ENCODE measurements at regions not wholly inside any gene's neighbourhood (a gene's known extent, or its start where the extent isn't known, plus 50 kb on each side); places are given as distances from the start of the nearest gene placed in this dataset.

GRCh38 chr17:53499277-53499676 is 323.4 kb upstream of the KIF2B start:
- no peak for DNase-seq (ENCODE audit: low read depth, low spot score)
- no peaks in the 10 kb centered on the region for H3K27me3 ChIP-seq (ENCODE audit: control insufficient read depth, extremely low read depth, insufficient read depth, low read length)
- no peak overlapping the region for H3K4me3 ChIP-seq (ENCODE audit: control insufficient read depth in 2 of 3, extremely low read depth in 1 of 3, insufficient read depth in 2 of 3, low read depth in 1 of 3, low read length in 3 of 3)
- H3K4me1 ChIP-seq (ENCODE audit: control insufficient read depth, extremely low read depth, insufficient read depth, low read length) = no peaks in the 10 kb centered on the region
- H3K36me3 ChIP-seq (ENCODE audit: control insufficient read depth in 2 of 2, extremely low read depth in 1 of 2, insufficient read depth in 2 of 2, low read length in 2 of 2) = no peaks in the 10 kb centered on the region
- H3K79me2 ChIP-seq (ENCODE audit: control insufficient read depth, insufficient read depth, low read length) = no peaks in the 10 kb centered on the region
- H4K20me1 ChIP-seq (ENCODE audit: control insufficient read depth, extremely low read depth, insufficient read depth, low read length) = no peaks in the 10 kb centered on the region
- no peak overlapping the region for H2AFZ ChIP-seq (ENCODE audit: control insufficient read depth, low read length)
- no peak overlapping the region for H3K9ac ChIP-seq (ENCODE audit: control insufficient read depth, extremely low read depth, insufficient read depth, low read length)
- no peaks in the 10 kb centered on the region for H3K9me1 ChIP-seq (ENCODE audit: control insufficient read depth, extremely low read depth, insufficient read depth, low read length)
- no peak for FAIRE-seq
- TF ChIP-seq EZH2 (IDR thresholded peaks at IDR 0.05; ENCODE audit: low read length) (no peak), CTCF (optimal IDR thresholded peaks at IDR 0.05 in 1 of 3, IDR thresholded peaks at IDR 0.05 in 1 of 3, conservative IDR thresholded peaks at IDR 0.05 in 1 of 3; ENCODE audit: extremely low read depth in 1 of 3, insufficient read depth in 2 of 3, low read length in 3 of 3) (no peak)
- H3K9me3 ChIP-seq (ENCODE audit: control insufficient read depth, low read depth, low read length) = no peaks in the 10 kb centered on the region
- H3K27ac ChIP-seq (ENCODE audit: control insufficient read depth, insufficient read depth, low read length) = no peak overlapping the region
- dilution Hi-C loops (cut with MboI; ENCODE audit: extremely low pct_ligation_motif_present, low sequenced_read_pairs) = no loop called here
- H3K4me2 ChIP-seq (ENCODE audit: control insufficient read depth, extremely low read depth, insufficient read depth, low read depth, low read length) = no peak overlapping the region

GRCh38 chr17:53496356-53496755 is 326.4 kb upstream of the KIF2B start:
- no peak overlapping the region for H3K9ac ChIP-seq (ENCODE audit: control insufficient read depth, extremely low read depth, insufficient read depth, low read length)
- TF ChIP-seq CTCF (optimal IDR thresholded peaks at IDR 0.05 in 1 of 3, IDR thresholded peaks at IDR 0.05 in 1 of 3, conservative IDR thresholded peaks at IDR 0.05 in 1 of 3; ENCODE audit: extremely low read depth in 1 of 3, insufficient read depth in 2 of 3, low read length in 3 of 3) (no peak), EZH2 (IDR thresholded peaks at IDR 0.05; ENCODE audit: low read length) (no peak)
- H3K9me3 ChIP-seq (ENCODE audit: control insufficient read depth, low read depth, low read length) = no peaks in the 10 kb centered on the region
- no peak overlapping the region for H3K4me3 ChIP-seq (ENCODE audit: control insufficient read depth in 2 of 3, extremely low read depth in 1 of 3, insufficient read depth in 2 of 3, low read depth in 1 of 3, low read length in 3 of 3)
- no peaks in the 10 kb centered on the region for H3K27me3 ChIP-seq (ENCODE audit: control insufficient read depth, extremely low read depth, insufficient read depth, low read length)
- no peak overlapping the region for H3K27ac ChIP-seq (ENCODE audit: control insufficient read depth, insufficient read depth, low read length)
- no peak overlapping the region for H3K4me2 ChIP-seq (ENCODE audit: control insufficient read depth, extremely low read depth, insufficient read depth, low read depth, low read length)
- H2AFZ ChIP-seq (ENCODE audit: control insufficient read depth, low read length) = no peak overlapping the region
- peaks cover 4% of the 10 kb centered on the region for H3K4me1 ChIP-seq (ENCODE audit: control insufficient read depth, extremely low read depth, insufficient read depth, low read length)
- no peak for FAIRE-seq
- H3K36me3 ChIP-seq (ENCODE audit: control insufficient read depth in 2 of 2, extremely low read depth in 1 of 2, insufficient read depth in 2 of 2, low read length in 2 of 2) = no peaks in the 10 kb centered on the region
- dilution Hi-C loops (cut with MboI; ENCODE audit: extremely low pct_ligation_motif_present, low sequenced_read_pairs) = no loop called here
- DNase-seq (ENCODE audit: low read depth, low spot score) = no peak
- no peaks in the 10 kb centered on the region for H3K9me1 ChIP-seq (ENCODE audit: control insufficient read depth, extremely low read depth, insufficient read depth, low read length)
- H4K20me1 ChIP-seq (ENCODE audit: control insufficient read depth, extremely low read depth, insufficient read depth, low read length) = no peaks in the 10 kb centered on the region
- no peaks in the 10 kb centered on the region for H3K79me2 ChIP-seq (ENCODE audit: control insufficient read depth, insufficient read depth, low read length)
